NCI-H446 (cell line): ENCODE measurements at regions not wholly inside any gene's neighbourhood (a gene's known extent, or its start where the extent isn't known, plus 50 kb on each side); places are given as distances from the start of the nearest gene placed in this dataset.

Experiments used
- DNase-seq, 2 experiments: peaks; one replicate each; lab custom pipeline; 2025; lab: John Stamatoyannopoulos, UW

GRCh38 chr4:181677621-181678020, 565.6 kb upstream of the TENM3 start:
- no peak for DNase-seq

GRCh38 chr4:181679754-181680153, 563.4 kb upstream of the TENM3 start:
- DNase-seq = no peak

GRCh38 chr4:181682367-181683047, 560.7 kb upstream of the TENM3 start:
- no peak for DNase-seq

GRCh38 chr4:181684310-181684709, 558.9 kb upstream of the TENM3 start:
- DNase-seq = no peak

GRCh38 chr4:181685461-181685860, 557.7 kb upstream of the TENM3 start:
- DNase-seq = no peak

GRCh38 chr4:181685911-181686310, 557.3 kb upstream of the TENM3 start:
- no peak for DNase-seq

GRCh38 chr4:181687116-181687515, 556.1 kb upstream of the TENM3 start:
- no peak for DNase-seq

- DNase-seq = no peak
Measured at GRCh38 chr4:181688432-181688831, 554.8 kb upstream of the TENM3 start.

GRCh38 chr4:181688872-181689271, 554.3 kb upstream of the TENM3 start:
- DNase-seq = no peak

GRCh38 chr4:181690498-181690897, 552.7 kb upstream of the TENM3 start:
- DNase-seq = no peak

- DNase-seq = no peak
Measured at GRCh38 chr4:181692965-181693364, 550.2 kb upstream of the TENM3 start.

- no peak for DNase-seq
Measured at GRCh38 chr4:181693517-181693916, 549.7 kb upstream of the TENM3 start.

GRCh38 chr4:181698221-181698620, 545.0 kb upstream of the TENM3 start:
- no peak for DNase-seq

GRCh38 chr4:181701214-181701613, 542.0 kb upstream of the TENM3 start:
- no peak for DNase-seq

GRCh38 chr4:181701894-181702293, 541.3 kb upstream of the TENM3 start:
- no peak for DNase-seq

GRCh38 chr4:181702864-181703495, 540.2 kb upstream of the TENM3 start:
- no peak for DNase-seq

- DNase-seq = no peak
Measured at GRCh38 chr4:181710143-181710542, 533.1 kb upstream of the TENM3 start.

GRCh38 chr4:181711387-181711786, 531.8 kb upstream of the TENM3 start:
- DNase-seq = no peak

GRCh38 chr4:181728305-181728966, 514.8 kb upstream of the TENM3 start:
- DNase-seq = no peak

GRCh38 chr4:181731900-181732299, 511.3 kb upstream of the TENM3 start:
- no peak for DNase-seq

GRCh38 chr4:181737744-181738143, 505.5 kb upstream of the TENM3 start:
- no peak for DNase-seq

GRCh38 chr4:181739031-181739430, 504.2 kb upstream of the TENM3 start:
- DNase-seq = no peak

GRCh38 chr4:181741513-181741912, 501.7 kb upstream of the TENM3 start:
- DNase-seq = no peak
